ENCODE measurements at regions not wholly inside any gene's neighbourhood (a gene's known extent, or its start where the extent isn't known, plus 50 kb on each side); places are given as distances from the start of the nearest gene placed in this dataset.

GRCh38 chr19:20349206-20349605 lies 182.2 kb downstream of the ZNF486 start:
- Histone ChIP-seq H3K9me3 (no peaks in the 10 kb centered on the region), H3K36me3 (no peaks in the 10 kb centered on the region), H3K4me1 (no peaks in the 10 kb centered on the region), H3K27me3 (no peaks in the 10 kb centered on the region), H3K27ac (no peak overlapping the region), H3K4me3 (no peak overlapping the region)
- no peak for DNase-seq (ENCODE audit: low spot score in 2 of 2)
- TF ChIP-seq, protein P1, sequence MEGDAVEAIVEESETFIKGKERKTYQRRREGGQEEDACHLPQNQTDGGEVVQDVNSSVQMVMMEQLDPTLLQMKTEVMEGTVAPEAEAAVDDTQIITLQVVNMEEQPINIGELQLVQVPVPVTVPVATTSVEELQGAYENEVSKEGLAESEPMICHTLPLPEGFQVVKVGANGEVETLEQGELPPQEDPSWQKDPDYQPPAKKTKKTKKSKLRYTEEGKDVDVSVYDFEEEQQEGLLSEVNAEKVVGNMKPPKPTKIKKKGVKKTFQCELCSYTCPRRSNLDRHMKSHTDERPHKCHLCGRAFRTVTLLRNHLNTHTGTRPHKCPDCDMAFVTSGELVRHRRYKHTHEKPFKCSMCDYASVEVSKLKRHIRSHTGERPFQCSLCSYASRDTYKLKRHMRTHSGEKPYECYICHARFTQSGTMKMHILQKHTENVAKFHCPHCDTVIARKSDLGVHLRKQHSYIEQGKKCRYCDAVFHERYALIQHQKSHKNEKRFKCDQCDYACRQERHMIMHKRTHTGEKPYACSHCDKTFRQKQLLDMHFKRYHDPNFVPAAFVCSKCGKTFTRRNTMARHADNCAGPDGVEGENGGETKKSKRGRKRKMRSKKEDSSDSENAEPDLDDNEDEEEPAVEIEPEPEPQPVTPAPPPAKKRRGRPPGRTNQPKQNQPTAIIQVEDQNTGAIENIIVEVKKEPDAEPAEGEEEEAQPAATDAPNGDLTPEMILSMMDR (IDR thresholded peaks at IDR 0.05), result no peak
- intact Hi-C loops (cut with DNase I), result no loop called here

- TF ChIP-seq, protein P1 (IDR thresholded peaks at IDR 0.05), result no peak
- Histone ChIP-seq H3K27ac (no peak overlapping the region), H3K27me3 (no peaks in the 10 kb centered on the region), H3K9me3 (no peaks in the 10 kb centered on the region), H3K4me1 (no peaks in the 10 kb centered on the region), H3K36me3 (no peaks in the 10 kb centered on the region), H3K4me3 (no peak overlapping the region)
- intact Hi-C loops (cut with DNase I), result no loop called here
- no peak for DNase-seq (ENCODE audit: low spot score in 2 of 2)
Measured at GRCh38 chr19:20339444-20339843, 172.4 kb downstream of the ZNF486 start.

- no peak overlapping the region for H3K4me3 ChIP-seq
- H3K27ac ChIP-seq, result no peak overlapping the region
- TF ChIP-seq, protein P1 (IDR thresholded peaks at IDR 0.05), result no peak
- DNase-seq (ENCODE audit: low spot score in 2 of 2), result no peak
- H3K9me3 ChIP-seq, result peaks cover 0 to 5% of the 10 kb centered on the region in 2 donors
- intact Hi-C loops (cut with DNase I), result no loop called here
- H3K36me3 ChIP-seq, result no peaks in the 10 kb centered on the region
- H3K4me1 ChIP-seq, result no peaks in the 10 kb centered on the region
- no peaks in the 10 kb centered on the region for H3K27me3 ChIP-seq
Measured at GRCh38 chr19:20334760-20335159, 167.7 kb downstream of the ZNF486 start.

DNA sequence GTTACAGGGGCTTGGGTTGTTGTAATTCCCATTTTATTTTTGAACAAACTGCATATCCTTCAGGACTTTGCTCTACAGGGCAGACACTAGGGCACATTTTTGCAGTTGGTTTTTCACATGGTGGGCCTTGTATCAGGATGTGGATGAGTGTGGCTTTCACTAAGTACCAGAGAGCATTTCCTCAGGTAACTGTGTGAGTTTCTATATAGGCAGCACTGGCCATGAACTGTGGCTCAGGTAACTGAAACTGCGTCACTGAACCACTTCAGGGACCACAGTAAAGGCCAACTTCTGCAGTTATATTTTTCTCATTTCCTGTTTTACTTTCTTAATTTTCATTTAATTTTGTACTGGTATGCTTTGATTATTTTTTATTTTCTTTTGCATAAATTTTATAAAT lies 166.5 kb downstream of the ZNF486 start:
- TF ChIP-seq, protein P1 (IDR thresholded peaks at IDR 0.05), result no peak

DNA sequence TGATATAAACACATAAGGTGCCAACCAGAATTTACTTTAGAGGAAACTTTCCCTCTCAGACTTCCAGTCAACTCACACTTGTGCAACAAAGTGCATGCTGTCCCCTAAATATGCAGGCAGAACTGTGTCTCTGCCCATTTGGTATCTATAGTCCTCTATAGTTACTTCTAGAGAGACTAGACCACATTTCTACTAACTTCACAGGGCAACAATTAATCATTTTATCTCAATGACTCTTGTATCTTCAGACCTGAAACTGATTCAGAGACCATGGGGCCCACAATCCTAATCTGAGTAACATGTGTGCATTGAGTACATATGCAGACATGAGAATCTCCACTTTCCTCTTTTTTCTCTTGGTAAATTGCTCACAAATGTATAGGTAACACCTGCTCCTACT lies 158.1 kb downstream of the ZNF486 start:
- intact Hi-C loops (cut with DNase I), result no loop called here
- no peaks in the 10 kb centered on the region for H3K36me3 ChIP-seq
- H3K4me3 ChIP-seq, result no peak overlapping the region
- no peaks in the 10 kb centered on the region for H3K4me1 ChIP-seq
- no peak for DNase-seq (ENCODE audit: low spot score in 2 of 2)
- no peak overlapping the region for H3K27ac ChIP-seq
- no peaks in the 10 kb centered on the region for H3K9me3 ChIP-seq
- TF ChIP-seq, protein P1 (IDR thresholded peaks at IDR 0.05), result no peak
- H3K27me3 ChIP-seq, result no peaks in the 10 kb centered on the region

More for the DNA sequence above, 166.5 kb downstream of the ZNF486 start:
- no peak overlapping the region for H3K4me3 ChIP-seq
- no peaks in the 10 kb centered on the region for H3K27me3 ChIP-seq
- no peaks in the 10 kb centered on the region for H3K4me1 ChIP-seq
- intact Hi-C loops (cut with DNase I), result no loop called here
- no peaks in the 10 kb centered on the region for H3K36me3 ChIP-seq
- H3K27ac ChIP-seq, result no peak overlapping the region
- no peak for DNase-seq (ENCODE audit: low spot score in 2 of 2)
- peaks cover 0 to 5% of the 10 kb centered on the region in 2 donors for H3K9me3 ChIP-seq

- H3K4me3 ChIP-seq, result no peak overlapping the region
- H3K9me3 ChIP-seq, result no peaks in the 10 kb centered on the region
- H3K27ac ChIP-seq, result no peak overlapping the region
- H3K36me3 ChIP-seq, result no peaks in the 10 kb centered on the region
- no peaks in the 10 kb centered on the region for H3K27me3 ChIP-seq
- intact Hi-C loops (cut with DNase I), result no loop called here
- TF ChIP-seq, protein P1 (IDR thresholded peaks at IDR 0.05), result no peak
- H3K4me1 ChIP-seq, result no peaks in the 10 kb centered on the region
- DNase-seq (ENCODE audit: low spot score in 2 of 2), result no peak
Measured at GRCh38 chr19:20321139-20321763, 154.2 kb downstream of the ZNF486 start.
